NCI-H82 (cell line): ENCODE measurements at regions not wholly inside any gene's neighbourhood (a gene's known extent, or its start where the extent isn't known, plus 50 kb on each side); places are given as distances from the start of the nearest gene placed in this dataset.

Source experiments
- DNase-seq: peaks from one replicate; lab custom pipeline; 2025; lab: John Stamatoyannopoulos, UW

- no peak for DNase-seq
Measured at GRCh38 chrX:33726281-33727160, 405.6 kb downstream of the FAM47A start.

DNA sequence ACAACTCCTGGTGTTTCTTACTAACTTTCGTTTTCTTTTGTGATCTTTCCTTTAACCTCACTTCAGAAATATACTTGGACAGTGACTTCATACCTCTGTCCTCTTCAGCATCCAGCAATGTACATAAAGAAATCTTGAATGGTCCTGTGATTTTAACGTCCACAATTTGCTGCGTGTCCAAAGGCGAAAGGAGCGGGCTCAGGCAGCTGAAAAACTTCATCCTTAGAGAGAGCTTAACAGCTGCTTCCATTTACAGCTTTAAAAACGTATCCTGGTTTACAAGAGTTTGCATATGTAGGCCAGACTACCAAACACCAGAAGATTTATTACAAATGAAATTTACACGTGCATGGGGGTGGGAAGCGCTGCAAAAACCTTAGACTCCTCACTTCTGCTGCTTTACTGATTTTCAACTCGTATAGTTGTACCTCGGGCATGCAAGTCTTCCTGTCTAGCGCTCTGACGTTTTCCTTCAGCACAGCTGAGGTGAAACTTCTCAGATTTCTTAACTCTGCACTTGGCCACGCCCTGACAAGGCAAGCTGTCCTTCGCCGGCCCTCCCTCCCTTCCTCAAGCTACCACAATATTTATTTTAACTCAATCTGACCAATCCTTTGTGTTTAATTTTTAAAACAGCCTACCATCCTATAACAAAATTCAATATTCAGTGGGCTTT is 406.4 kb downstream of the FAM47A start:
- DNase-seq, result no peak

GRCh38 chrX:33721927-33722326 is 410.2 kb downstream of the FAM47A start:
- no peak for DNase-seq

DNA sequence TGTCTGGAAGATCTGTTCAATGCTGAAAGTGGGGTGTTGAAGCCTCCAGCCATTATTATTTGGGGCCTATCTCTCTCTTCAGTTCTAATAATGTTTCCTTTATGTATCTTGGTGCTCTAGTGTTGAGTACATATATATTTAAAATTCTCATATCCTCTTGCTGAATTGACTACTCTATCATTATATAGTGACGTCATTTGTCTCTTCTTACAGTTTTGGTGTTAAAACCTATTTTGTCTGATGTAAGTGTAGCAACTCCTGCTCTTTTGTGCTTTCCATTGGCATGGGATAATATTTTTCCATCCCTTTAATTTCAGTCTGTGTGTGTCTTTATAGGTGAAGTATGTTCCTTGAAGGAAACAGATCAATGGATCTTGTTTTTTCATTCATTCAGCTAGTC is 446.0 kb downstream of the FAM47A start:
- DNase-seq, result no peak
